Esophagus squamous epithelium (tissue), 5 donors: ENCODE measurements at regions not wholly inside any gene's neighbourhood (a gene's known extent, or its start where the extent isn't known, plus 50 kb on each side); places are given as distances from the start of the nearest gene placed in this dataset.

ENCODE experiments used
- DNase-seq: peaks from one replicate; lab custom pipeline; 2025; lab: John Stamatoyannopoulos, UW
- H3K27ac ChIP-seq, 4 donors: fragments of 200-600 bp; sonication (generic); one replicate each; pipeline ENCODE4 v1.5.1; 2016 to 2019; ENCODE audit warnings: mild to moderate bottlenecking in 1 of 4
- H3K27me3 ChIP-seq, 4 donors: fragments of 200-600 bp; sonication (generic); 1 replicate in 3 of 4; 2 replicates in 1 of 4; pipeline versions ENCODE4 v1.5.1 to v1.6.0; 2017 to 2021; ENCODE audit warnings: antibody characterized with exemption in 1 of 4
- H3K36me3 ChIP-seq, 3 donors: fragments of 200-600 bp; sonication (generic); one replicate each; pipeline ENCODE4 v1.5.1; 2016 to 2019
- H3K4me1 ChIP-seq, 3 donors: fragments of 200-600 bp; sonication (generic); one replicate each; pipeline ENCODE4 v1.5.1; 2017 to 2019
- H3K4me3 ChIP-seq, 4 donors: fragments of 200-600 bp; sonication (generic); 1 replicate in 3 of 4; 2 replicates in 1 of 4; pipeline ENCODE4 v1.5.1; 2016 to 2019; ENCODE audit warnings: mild to moderate bottlenecking in 2 of 4, moderate library complexity in 1 of 4
- H3K9me3 ChIP-seq, 3 donors: fragments of 200-600 bp; sonication (generic); one replicate each; pipeline ENCODE4 v1.5.1; 2016 to 2019
- POLR2A ChIP-seq, 4 donors: fragments of 450-650 bp; IDR thresholded peaks; one replicate each; pipeline ENCODE4 v1.6.1; 2017; ENCODE audit warnings: antibody characterized with exemption in 4 of 4, mild to moderate bottlenecking in 4 of 4, moderate library complexity in 3 of 4
- WGBS, 2 donors: methylation state at CpG; one replicate each; pipeline ENCODE4 v1.1.5; 2018; 5-methylcytosine and 5-hydroxymethylcytosine counted together
- intact Hi-C: fragments of 100-400 bp; cut with DNase I; formaldehyde crosslinking; loops from one replicate; pipeline ENCODE4 v1.15.0; 2022
- TF ChIP-seq, protein P1 (sequence below), 6 experiments: fragments of 450-650 bp in 4 of 6; fragments of 200-600 bp in 2 of 6; sonication (generic) in 2 of 6; IDR thresholded peaks; one replicate each; pipeline ENCODE4 v1.5.1; 2016 to 2019; ENCODE audit warnings: antibody characterized with exemption in 6 of 6, mild to moderate bottlenecking in 4 of 6, moderate library complexity in 4 of 6
- donor health status: DM: yes; HTN: yes; CAD: no.

DNA sequence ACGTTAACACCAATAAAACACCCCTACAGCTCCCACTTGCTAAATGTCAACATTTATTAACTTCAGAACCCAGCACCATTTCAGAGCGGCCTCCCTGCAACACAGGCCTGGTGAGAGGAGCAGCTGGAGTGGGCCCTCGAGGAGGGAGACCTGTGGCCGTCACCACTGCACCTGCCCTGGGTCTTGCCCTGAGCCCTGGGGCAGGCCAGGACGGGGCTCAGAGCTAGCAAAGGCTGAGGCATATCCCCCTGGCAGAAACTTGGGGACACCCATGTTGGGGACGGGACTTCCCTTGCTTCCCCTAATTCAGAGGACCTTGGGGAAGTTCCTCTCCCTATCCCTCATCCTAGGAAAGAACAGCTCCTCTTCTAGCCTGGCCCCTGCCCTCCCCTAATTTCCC, 137.3 kb upstream of the THY1 start:
- no peak for DNase-seq
- H3K4me1 ChIP-seq = no peaks in the 10 kb centered on the region
- TF ChIP-seq, protein P1, sequence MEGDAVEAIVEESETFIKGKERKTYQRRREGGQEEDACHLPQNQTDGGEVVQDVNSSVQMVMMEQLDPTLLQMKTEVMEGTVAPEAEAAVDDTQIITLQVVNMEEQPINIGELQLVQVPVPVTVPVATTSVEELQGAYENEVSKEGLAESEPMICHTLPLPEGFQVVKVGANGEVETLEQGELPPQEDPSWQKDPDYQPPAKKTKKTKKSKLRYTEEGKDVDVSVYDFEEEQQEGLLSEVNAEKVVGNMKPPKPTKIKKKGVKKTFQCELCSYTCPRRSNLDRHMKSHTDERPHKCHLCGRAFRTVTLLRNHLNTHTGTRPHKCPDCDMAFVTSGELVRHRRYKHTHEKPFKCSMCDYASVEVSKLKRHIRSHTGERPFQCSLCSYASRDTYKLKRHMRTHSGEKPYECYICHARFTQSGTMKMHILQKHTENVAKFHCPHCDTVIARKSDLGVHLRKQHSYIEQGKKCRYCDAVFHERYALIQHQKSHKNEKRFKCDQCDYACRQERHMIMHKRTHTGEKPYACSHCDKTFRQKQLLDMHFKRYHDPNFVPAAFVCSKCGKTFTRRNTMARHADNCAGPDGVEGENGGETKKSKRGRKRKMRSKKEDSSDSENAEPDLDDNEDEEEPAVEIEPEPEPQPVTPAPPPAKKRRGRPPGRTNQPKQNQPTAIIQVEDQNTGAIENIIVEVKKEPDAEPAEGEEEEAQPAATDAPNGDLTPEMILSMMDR (IDR thresholded peaks at IDR 0.05) = no peak
- no peak for TF ChIP-seq POLR2A (IDR thresholded peaks at IDR 0.05)
- H3K27ac ChIP-seq = no peak overlapping the region
- no peaks in the 10 kb centered on the region for H3K9me3 ChIP-seq
- H3K36me3 ChIP-seq = no peaks in the 10 kb centered on the region
- 80 to 94% methylated on average over 2 to 3 of the region's 6 CpGs for WGBS, 2 donors
- peaks cover 0 to 10% (median 0%) of the 10 kb centered on the region in 4 donors for H3K27me3 ChIP-seq
- no peak overlapping the region for H3K4me3 ChIP-seq
- intact Hi-C loops = no loop called here

DNA sequence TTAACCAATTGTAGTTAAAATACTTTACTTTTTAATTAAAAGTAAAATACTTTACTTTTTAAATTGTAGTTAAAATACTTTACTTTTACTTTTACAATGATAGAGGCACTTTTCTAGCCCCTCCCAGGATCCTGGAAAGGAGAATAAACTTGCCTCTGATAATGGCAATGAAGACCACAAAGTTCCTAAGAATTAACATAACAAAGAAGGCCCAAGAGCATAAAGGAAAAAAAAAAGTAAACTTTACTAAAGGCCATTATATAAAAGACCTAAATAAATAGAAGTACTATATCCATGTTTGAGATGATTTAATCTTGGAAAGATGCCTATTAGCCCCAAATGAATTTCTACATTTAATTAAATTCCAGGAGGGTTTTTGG, 129.1 kb upstream of the THY1 start:
- TF ChIP-seq, protein P1 (IDR thresholded peaks at IDR 0.05) = no peak
- TF ChIP-seq POLR2A (IDR thresholded peaks at IDR 0.05) = no peak
- peaks cover 0 to 5% (median 0%) of the 10 kb centered on the region in 3 donors for H3K9me3 ChIP-seq
- H3K27ac ChIP-seq = no peak overlapping the region
- H3K4me1 ChIP-seq = peaks cover 0 to 28% (median 6%) of the 10 kb centered on the region in 3 donors
- no peaks in the 10 kb centered on the region for H3K36me3 ChIP-seq
- no peaks in the 10 kb centered on the region for H3K27me3 ChIP-seq
- intact Hi-C loops = no loop called here
- H3K4me3 ChIP-seq = no peak overlapping the region
- no peak for DNase-seq

DNA sequence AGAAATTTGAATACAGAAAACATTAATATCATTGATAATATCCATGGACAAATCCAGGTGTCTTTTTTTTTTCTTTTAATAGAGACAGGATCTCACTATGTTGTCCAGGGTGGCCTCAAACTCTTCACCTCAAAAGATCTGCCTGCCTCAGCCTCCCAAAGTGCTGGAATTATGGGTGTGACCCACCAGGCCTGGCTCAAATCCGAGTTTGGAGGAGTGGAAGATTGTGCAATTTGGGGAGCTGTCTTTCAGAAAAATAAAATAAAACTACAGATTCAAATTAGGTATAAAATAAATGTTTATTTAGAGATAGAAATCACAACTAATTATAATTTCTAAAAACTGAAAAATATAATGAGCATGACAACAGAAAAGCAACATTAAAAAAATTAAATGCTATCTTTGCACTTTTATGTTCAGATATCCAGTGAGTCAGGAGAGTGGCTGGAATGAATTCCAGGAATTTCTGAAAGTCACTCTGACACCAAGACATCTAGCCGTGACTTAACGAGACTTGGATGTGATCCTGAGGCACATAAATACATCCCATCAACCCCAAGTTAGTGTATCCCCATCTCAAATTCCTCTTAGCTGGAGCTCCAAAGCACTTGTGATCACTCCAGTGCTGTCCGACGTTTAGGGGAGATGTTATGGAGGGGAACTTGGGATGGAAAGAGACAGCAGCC, 128.6 kb upstream of the THY1 start:
- no peak overlapping the region for H3K27ac ChIP-seq

DNA sequence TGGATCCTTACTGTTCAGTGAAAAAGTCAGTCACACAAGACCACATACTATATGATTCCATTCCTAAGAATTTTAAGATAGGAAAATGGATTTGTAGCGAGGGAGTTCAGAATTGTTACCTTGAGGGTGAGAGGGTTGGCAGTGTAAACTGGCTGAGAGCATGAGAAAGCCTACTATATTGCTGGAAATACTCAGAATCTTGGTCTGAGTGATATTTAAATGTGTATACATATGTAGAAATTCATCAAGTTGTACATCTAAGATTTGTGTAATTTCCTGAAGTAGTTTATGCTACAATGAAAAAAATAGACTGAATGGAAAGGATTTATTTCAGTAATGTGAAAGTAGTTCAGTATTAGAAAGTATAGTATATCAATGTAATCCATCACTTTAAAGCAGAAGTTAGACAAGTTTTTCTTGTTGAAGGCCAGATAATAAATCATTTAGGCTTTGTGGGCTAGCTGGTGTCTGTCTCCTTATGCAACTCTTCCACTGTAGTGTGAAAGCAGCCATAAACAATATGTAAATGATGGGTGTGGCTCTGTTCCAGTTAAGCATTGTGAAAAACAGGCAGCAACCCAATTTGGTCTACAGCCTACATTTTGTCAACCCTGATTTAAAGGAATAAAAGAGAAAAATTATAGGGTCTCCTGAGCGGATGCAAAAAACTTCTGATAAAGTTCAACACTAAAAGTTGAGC, 127.2 kb upstream of the THY1 start:
- Histone ChIP-seq H3K4me1 (peaks cover 0 to 28% (median 6%) of the 10 kb centered on the region in 3 donors), H3K27ac (peak overlapping the region in 3 of 4 donors; percentile 53 to 82 (median 59)), H3K9me3 (peaks cover 0 to 11% (median 0%) of the 10 kb centered on the region in 3 donors), H3K27me3 (no peaks in the 10 kb centered on the region), H3K4me3 (no peak overlapping the region), H3K36me3 (no peaks in the 10 kb centered on the region)
- intact Hi-C loops = no loop called here
- WGBS, 2 donors = 17 to 19% methylated on average over 2 of the region's 2 CpGs
- no peak for DNase-seq
- TF ChIP-seq POLR2A (IDR thresholded peaks at IDR 0.05) = no peak
- TF ChIP-seq, protein P1 (IDR thresholded peaks at IDR 0.05) = no peak

More for the DNA sequence above, 128.6 kb upstream of the THY1 start:
- TF ChIP-seq POLR2A (IDR thresholded peaks at IDR 0.05) = no peak
- TF ChIP-seq, protein P1 (IDR thresholded peaks at IDR 0.05) = no peak
- Histone ChIP-seq H3K27me3 (no peaks in the 10 kb centered on the region), H3K4me3 (no peak overlapping the region), H3K36me3 (no peaks in the 10 kb centered on the region), H3K9me3 (peaks cover 0 to 10% (median 0%) of the 10 kb centered on the region in 3 donors), H3K4me1 (peaks cover 0 to 28% (median 6%) of the 10 kb centered on the region in 3 donors)
- 62 to 75% methylated on average over 5 of the region's 5 CpGs for WGBS, 2 donors
- no peak for DNase-seq
- intact Hi-C loops = no loop called here

DNA sequence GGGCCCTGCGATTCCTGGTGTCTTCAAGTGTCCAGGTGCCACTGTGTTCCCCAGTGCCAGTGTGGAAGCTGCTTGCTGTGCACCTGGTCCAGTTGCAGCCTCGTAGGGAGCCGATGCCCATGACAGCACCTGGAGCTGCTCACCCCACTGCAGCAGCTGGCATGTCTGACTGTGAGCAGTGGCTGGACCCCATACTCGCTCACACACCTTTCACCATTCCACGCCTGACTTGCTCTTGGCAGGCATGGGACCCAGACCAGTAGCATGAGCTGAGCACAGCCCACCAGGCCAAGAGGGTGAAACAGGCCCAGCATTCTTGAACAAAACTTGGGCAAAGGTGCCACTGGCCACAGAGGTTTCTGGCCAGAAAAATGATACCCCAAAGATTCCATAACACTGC, 124.5 kb upstream of the THY1 start:
- Histone ChIP-seq H3K4me1 (peaks cover 0 to 28% (median 6%) of the 10 kb centered on the region in 3 donors), H3K9me3 (peaks cover 0 to 11% (median 0%) of the 10 kb centered on the region in 3 donors), H3K27me3 (no peaks in the 10 kb centered on the region), H3K27ac (no peak overlapping the region), H3K4me3 (no peak overlapping the region), H3K36me3 (no peaks in the 10 kb centered on the region)
- intact Hi-C loops = no loop called here
- 40 to 96% methylated on average over 2 to 4 of the region's 5 CpGs for WGBS, 2 donors
- no peak for DNase-seq
- no peak for TF ChIP-seq POLR2A (IDR thresholded peaks at IDR 0.05)
